T-helper 1 cell treated with Interleukin-12 subunit alpha and Interleukin-12 subunit beta and Interleukin-4 antibody, amounts not matched to agents 30 μg/mL and 1 μg/mL, for 36 hours (primary cell): ENCODE measurements at regions not wholly inside any gene's neighbourhood (a gene's known extent, or its start where the extent isn't known, plus 50 kb on each side); places are given as distances from the start of the nearest gene placed in this dataset.
"Not testable (repeated sequence)": the region's sequence is repeated elsewhere in the genome, so short reads cannot be mapped to it uniquely, and the experiment has no call there.

Experiments used
- H3K27ac Mint-ChIP-seq: one replicate; pipeline ENCODE4 v1.8.0; 2021; ENCODE audit warnings: mild to moderate bottlenecking, mixed read lengths
- H3K27me3 Mint-ChIP-seq: one replicate; pipeline ENCODE4 v1.8.0; 2021; ENCODE audit warnings: low read depth, mixed read lengths
- H3K36me3 Mint-ChIP-seq: one replicate; pipeline ENCODE4 v1.8.0; 2021; ENCODE audit warnings: low read depth, mixed read lengths
- H3K4me1 Mint-ChIP-seq: one replicate; pipeline ENCODE4 v1.8.0; 2021; ENCODE audit warnings: low read depth, mixed read lengths
- H3K4me3 Mint-ChIP-seq: one replicate; pipeline ENCODE4 v1.8.0; 2021; ENCODE audit warnings: mild to moderate bottlenecking, moderate library complexity, mixed read lengths
- H3K9me3 Mint-ChIP-seq: one replicate; pipeline ENCODE4 v1.8.0; 2021; ENCODE audit warnings: mixed read lengths

GRCh38 chr4:23947826-23948225, 58.0 kb upstream of the PPARGC1A start:
- Mint-ChIP-seq H3K27me3 (no peaks in the 10 kb centered on the region), H3K36me3 (no peaks in the 10 kb centered on the region), H3K4me1 (no peaks in the 10 kb centered on the region), H3K27ac (no peak overlapping the region), H3K4me3 (no peak overlapping the region), H3K9me3 (no peaks in the 10 kb centered on the region)

- no peaks in the 10 kb centered on the region for H3K36me3 Mint-ChIP-seq
- no peaks in the 10 kb centered on the region for H3K9me3 Mint-ChIP-seq
- no peak overlapping the region for H3K27ac Mint-ChIP-seq
- H3K4me1 Mint-ChIP-seq, result no peaks in the 10 kb centered on the region
- H3K27me3 Mint-ChIP-seq, result no peaks in the 10 kb centered on the region
- H3K4me3 Mint-ChIP-seq, result no peak overlapping the region
These were observed 56.5 kb upstream of the PPARGC1A start for GRCh38 chr4:23946299-23946698.

- Mint-ChIP-seq H3K4me1 (no peaks in the 10 kb centered on the region), H3K9me3 (no peaks in the 10 kb centered on the region), H3K27ac (no peak overlapping the region), H3K36me3 (no peaks in the 10 kb centered on the region), H3K4me3 (no peak overlapping the region), H3K27me3 (no peaks in the 10 kb centered on the region)
These were observed 55.7 kb upstream of the PPARGC1A start for GRCh38 chr4:23945451-23946017.

GRCh38 chr4:23944556-23944955, 54.7 kb upstream of the PPARGC1A start:
- H3K9me3 Mint-ChIP-seq, H3K4me1 Mint-ChIP-seq, H3K27me3 Mint-ChIP-seq, H3K27ac Mint-ChIP-seq, H3K4me3 Mint-ChIP-seq, H3K36me3 Mint-ChIP-seq: not testable (repeated sequence)

GRCh38 chr4:23943478-23943877, 53.6 kb upstream of the PPARGC1A start:
- no peaks in the 10 kb centered on the region for H3K36me3 Mint-ChIP-seq
- no peaks in the 10 kb centered on the region for H3K27me3 Mint-ChIP-seq
- no peaks in the 10 kb centered on the region for H3K4me1 Mint-ChIP-seq
- no peak overlapping the region for H3K27ac Mint-ChIP-seq
- H3K4me3 Mint-ChIP-seq, result no peak overlapping the region
- no peaks in the 10 kb centered on the region for H3K9me3 Mint-ChIP-seq

- no peaks in the 10 kb centered on the region for H3K36me3 Mint-ChIP-seq
- H3K4me1 Mint-ChIP-seq, result no peaks in the 10 kb centered on the region
- H3K27ac Mint-ChIP-seq, result no peak overlapping the region
- no peak overlapping the region for H3K4me3 Mint-ChIP-seq
- H3K27me3 Mint-ChIP-seq, result no peaks in the 10 kb centered on the region
- no peaks in the 10 kb centered on the region for H3K9me3 Mint-ChIP-seq
These were observed 52.6 kb upstream of the PPARGC1A start for GRCh38 chr4:23942471-23942870.
